Body of pancreas (tissue), 4 donors: ENCODE measurements at regions not wholly inside any gene's neighbourhood (a gene's known extent, or its start where the extent isn't known, plus 50 kb on each side); places are given as distances from the start of the nearest gene placed in this dataset.

ENCODE experiments used
- POLR2A ChIP-seq, 3 donors: fragments of 450-650 bp; IDR thresholded peaks; one replicate each; pipeline ENCODE4 v1.6.1; 2016; ENCODE audit warnings: antibody characterized with exemption in 3 of 3, mild to moderate bottlenecking in 2 of 3
- TF ChIP-seq, protein P1 (sequence below), 7 experiments: fragments of 450-650 bp in 4 of 7; fragments of 200-600 bp in 3 of 7; sonication (generic) in 3 of 7; IDR thresholded peaks; one replicate each; pipeline ENCODE4 v1.5.1; 2016 to 2019; ENCODE audit warnings: antibody characterized with exemption in 7 of 7

DNA sequence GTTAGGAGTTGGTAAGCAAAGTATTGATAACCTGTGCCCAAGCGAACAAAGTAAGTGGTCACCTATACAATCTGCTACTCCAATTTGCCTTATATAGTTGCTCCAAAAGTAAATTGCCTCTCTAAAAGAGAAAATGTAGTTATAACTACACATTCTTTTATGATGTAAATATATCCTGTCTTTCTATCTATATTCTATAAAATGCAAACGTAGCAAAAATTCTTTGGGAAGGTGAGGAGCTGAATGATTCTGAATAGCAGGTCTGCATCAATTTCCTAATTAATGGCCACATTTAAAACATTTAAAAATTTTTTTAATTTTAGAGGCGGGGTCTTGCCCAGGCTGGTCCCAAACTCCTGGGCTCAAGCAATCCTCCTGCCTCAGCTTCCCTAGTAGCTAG is 64.2 kb upstream of the ASIP start:
- TF ChIP-seq, protein P1, sequence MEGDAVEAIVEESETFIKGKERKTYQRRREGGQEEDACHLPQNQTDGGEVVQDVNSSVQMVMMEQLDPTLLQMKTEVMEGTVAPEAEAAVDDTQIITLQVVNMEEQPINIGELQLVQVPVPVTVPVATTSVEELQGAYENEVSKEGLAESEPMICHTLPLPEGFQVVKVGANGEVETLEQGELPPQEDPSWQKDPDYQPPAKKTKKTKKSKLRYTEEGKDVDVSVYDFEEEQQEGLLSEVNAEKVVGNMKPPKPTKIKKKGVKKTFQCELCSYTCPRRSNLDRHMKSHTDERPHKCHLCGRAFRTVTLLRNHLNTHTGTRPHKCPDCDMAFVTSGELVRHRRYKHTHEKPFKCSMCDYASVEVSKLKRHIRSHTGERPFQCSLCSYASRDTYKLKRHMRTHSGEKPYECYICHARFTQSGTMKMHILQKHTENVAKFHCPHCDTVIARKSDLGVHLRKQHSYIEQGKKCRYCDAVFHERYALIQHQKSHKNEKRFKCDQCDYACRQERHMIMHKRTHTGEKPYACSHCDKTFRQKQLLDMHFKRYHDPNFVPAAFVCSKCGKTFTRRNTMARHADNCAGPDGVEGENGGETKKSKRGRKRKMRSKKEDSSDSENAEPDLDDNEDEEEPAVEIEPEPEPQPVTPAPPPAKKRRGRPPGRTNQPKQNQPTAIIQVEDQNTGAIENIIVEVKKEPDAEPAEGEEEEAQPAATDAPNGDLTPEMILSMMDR (IDR thresholded peaks at IDR 0.05), result no peak
- TF ChIP-seq POLR2A (IDR thresholded peaks at IDR 0.05), result no peak
